ENCODE measurements at regions not wholly inside any gene's neighbourhood (a gene's known extent, or its start where the extent isn't known, plus 50 kb on each side); places are given as distances from the start of the nearest gene placed in this dataset.

DNA sequence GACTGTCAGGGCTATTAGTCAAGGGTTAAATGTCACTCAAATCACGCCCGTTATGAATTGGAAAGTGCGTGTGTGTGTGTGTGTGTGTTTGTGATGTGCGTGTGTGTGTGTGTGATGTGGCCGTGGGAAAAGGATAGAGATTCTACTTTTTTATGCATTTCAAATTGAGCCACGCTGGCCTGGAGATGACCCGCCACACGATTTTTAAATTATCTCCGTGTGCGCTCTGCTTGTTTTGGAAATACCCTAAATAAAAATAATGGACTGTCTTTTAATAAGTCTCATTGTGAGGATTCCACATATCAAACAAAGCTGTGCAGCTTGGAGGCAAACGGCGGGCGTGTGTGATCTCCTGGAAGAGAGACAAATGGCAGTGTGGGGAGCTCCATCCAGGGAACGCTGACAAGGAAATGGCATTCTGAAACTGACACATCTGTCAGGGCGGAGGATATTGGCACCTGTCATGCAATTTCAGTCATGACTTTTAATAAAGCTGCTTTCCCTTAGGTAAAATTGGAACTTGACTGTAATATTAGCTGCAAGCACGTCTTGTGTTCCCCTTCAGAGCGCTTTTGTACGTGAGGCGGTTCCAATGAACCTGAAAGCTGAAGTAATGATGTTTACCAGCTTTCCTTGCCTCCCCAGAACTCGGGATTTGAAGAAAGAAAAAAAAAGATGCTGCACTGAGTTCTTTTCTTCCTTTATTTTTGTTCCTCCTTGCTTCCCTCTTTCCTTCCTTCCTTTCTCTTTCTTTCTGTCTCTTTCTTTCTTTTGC, 381.8 kb upstream of the SMIM21 start:
- DNase-seq (no peak), ATAC-seq (no peak)

DNA sequence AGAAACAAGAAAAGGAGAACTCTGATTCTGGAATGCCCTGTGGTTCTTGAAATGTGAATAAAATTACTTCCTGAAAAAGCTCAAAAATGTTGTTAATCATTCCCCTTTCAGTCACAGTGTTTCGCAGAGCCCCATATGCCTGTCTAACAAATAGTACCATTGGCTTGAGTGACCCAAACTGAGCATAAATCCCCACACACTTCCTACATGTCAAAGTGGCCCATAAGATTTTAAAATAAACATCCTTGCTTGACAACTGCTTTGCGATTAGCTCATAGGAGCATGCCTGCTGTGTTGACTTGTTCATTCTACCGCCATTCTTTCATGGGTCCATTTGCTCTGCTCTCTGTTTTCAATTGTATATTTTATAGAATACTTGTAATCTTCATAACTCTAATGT, 377.8 kb upstream of the SMIM21 start:
- DNase-seq = no peak
- no peak for ATAC-seq

DNA sequence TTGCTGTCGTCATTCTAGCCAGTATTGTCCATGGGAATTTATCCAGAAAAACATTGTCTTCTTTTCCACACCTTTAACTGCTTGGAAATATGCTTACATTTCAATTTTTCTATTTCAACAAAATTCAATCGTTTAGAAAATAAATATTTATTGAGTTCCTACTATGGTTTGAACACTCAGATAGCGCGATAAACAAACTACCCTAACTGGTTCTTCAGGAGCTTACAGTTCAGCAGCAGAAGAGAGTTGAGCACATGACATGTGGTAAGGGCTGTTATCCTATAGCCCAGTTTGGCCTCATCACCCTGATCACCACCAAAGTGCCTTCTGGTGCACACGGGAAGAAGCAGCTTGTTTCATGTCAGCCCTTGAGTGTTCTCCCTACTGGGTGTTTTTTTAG, 375.2 kb upstream of the SMIM21 start:
- DNase-seq = no peak
- no peak for ATAC-seq

DNA sequence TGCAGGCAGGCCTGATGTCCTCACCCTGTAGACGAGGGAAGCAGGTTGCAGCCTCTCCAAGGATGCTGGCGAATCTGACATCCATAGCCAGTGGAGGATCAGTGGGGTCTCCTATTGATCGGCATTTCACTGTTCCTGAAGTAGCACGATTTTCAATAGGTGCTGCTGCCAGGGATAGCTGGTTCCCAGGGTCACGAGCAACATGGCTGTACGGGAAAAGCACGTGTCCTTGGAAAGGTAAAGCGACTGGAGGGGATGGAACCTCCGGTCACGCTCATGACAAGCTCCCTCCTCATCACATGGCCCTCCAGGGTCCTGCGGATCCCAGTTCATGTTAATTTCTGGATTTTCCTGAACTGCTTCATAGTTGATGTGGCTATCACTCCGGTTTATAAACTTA, 373.7 kb upstream of the SMIM21 start:
- ATAC-seq = no peak
- DNase-seq = no peak

DNA sequence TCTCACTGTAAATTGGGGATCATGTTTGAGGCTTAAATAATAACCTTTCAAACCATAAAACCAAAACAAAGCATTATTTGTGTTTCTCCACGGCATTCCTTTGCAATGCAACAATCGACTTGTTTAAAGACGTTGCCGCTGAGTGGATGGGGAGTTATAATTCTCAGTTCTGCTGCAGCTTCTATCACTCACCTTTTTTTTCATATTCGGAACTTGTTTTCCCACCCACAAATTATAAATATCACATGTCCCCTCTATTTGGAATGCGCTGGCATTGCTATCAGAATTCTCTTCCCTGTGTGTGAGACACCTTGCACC, 372.8 kb upstream of the SMIM21 start:
- DNase-seq (no peak), ATAC-seq (no peak)

DNA sequence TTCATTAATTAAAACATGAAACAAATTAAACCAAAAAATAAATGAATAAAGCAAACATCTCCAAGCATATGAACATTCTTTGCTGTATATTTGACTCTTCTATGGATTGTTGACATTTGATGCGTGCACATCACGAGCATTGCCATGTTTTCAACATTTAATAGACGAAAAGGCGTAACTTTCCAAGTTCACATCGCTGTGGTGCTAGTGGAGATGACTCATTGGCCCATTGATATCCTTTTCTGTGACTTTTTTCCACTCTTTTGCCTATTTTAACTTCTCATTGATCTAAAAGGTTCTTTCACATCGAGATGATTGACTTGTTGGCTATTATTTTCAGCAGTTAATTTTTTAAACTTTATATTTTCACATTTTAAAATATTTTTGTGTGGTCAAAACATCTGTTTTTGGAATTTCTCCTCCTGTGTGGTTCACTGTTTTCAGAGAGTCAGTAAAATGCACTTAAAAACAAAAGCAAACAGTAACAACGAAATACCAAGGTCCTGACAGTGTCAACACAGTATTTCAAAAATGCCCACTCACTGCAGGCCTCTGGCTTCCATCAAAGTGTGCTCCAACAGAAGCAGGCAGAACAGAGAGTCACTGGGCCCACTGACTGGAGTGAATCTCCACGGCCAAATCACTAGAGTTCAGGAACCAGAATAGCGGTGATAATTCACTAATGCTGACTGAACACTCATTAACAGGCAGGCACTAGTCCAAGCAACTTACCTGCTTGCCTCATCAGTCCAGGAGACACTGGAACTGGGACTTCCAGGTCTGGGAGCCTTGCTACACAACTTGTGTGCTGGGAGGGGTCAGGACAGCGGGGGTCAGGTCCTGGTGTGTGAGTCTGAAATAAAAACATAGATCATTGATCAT, 372.2 kb upstream of the SMIM21 start:
- ATAC-seq = no peak
- no peak for DNase-seq

DNA sequence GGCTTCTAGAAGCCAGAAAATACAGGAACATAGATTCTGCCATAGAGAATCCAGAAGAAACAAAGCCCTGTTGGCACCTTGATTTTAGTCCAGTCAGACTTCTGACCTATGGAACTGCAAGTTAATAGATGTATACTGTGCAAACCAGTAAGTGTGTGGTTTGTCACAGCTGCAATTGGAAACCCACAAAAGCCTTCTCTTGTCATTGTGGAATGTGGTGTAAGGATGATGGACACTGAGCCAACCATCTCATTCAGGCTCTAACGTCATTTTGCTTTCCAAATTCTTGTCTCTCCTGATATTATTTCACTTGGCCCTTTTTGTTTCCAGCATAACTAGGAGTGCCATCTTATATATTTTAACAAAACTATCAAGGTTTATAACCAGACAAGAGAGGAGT, 369.5 kb upstream of the SMIM21 start:
- DNase-seq = no peak
- no peak for ATAC-seq

DNA sequence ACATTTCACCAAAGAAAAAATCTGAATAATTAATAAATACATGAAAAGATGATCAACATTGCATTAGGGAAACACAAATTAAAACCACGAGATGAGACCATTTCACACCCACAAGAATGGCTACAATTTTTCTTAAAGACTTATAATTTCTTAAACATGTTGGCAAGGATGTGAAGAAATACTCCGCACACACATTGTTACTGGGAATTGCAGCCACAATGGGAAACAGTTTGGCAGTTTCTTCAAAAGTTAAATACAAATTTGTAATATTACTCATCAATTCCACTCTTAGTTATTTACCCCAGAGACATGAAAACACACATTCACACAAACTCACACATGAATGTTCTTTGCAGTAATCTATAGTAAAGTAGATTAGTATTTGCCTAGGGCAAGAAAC, 363.3 kb upstream of the SMIM21 start:
- DNase-seq (no peak), ATAC-seq (no peak)

DNA sequence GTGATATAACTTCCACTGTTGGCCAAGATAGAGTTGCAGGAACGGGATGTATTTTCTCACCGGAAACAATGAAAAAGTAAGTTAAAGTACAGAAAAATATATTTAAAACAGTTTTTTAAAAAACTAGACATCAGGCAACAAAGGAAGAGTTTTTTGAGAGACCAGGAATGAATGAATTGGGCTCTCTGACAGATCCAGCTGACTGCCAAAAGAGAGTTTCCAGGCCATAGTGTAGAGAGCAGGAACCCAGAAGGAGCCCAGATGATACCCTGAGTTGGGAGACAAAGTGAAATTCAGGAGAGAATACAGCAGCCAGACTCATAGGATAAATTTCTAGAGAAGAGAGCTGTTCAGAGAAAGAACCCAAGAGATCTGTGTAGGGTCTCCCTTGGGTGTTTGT, 362.6 kb upstream of the SMIM21 start:
- DNase-seq = no peak

DNA sequence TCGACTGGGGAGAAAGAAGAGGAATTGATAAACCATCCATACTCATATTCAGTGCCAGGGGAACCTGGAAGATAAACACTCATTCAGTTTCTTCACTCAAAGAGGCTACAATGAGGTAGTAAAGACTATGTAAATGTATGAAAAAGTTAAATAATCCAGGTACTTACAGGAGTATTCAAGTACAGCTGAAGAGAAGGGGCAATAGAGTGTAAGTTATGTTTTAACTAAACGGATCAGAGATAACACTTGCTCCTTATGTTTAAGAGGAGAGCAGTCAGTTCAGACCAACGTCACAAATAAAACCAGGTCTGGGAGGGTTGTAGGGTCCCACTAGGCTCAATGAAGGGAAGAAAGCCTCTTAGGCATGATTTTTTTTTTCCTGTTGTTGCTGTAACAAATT, 358.3 kb upstream of the SMIM21 start:
- ATAC-seq = no peak
- no peak for DNase-seq

More for the DNA sequence above, 362.6 kb upstream of the SMIM21 start:
- ATAC-seq = no peak

DNA sequence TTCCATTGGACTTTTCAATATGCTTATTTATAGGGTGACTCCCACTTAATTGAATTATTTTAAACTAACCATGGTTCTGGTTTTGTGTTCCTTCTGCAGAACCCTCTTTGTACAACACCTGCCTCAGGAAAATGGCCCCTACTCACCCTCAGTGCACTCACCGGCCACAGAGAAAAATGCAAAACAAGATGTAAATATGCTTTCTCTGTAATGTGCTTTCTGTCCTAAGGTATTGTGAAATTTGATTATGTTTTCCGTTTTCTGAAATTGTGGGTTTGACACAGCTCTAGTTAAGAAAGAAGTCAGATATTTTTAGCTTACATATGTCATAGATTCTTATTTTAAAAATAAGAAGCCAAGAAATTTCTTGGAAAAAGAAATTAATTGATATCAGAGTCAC, 357.7 kb upstream of the SMIM21 start:
- DNase-seq (no peak), ATAC-seq (no peak)

DNA sequence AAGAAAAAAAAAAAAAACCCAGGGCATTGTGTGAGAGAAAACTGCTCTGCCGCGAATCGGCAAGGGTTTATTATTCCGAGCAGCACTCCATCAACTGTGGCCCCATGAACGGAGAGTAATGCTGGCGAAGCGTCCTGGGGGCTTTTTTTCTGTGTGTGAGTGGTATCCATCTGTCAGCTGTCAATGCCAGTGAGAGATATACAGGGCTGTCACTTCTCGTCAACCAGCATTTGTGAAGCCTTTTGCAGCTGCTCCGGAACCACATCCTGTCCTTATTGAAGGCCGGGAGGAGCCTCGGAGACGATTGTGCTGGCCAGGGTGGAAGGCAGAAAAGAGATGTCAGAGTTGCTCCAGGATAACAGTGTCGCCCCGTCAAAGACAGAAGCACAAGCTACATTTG, 356.9 kb upstream of the SMIM21 start:
- DNase-seq (no peak), ATAC-seq (no peak)

DNA sequence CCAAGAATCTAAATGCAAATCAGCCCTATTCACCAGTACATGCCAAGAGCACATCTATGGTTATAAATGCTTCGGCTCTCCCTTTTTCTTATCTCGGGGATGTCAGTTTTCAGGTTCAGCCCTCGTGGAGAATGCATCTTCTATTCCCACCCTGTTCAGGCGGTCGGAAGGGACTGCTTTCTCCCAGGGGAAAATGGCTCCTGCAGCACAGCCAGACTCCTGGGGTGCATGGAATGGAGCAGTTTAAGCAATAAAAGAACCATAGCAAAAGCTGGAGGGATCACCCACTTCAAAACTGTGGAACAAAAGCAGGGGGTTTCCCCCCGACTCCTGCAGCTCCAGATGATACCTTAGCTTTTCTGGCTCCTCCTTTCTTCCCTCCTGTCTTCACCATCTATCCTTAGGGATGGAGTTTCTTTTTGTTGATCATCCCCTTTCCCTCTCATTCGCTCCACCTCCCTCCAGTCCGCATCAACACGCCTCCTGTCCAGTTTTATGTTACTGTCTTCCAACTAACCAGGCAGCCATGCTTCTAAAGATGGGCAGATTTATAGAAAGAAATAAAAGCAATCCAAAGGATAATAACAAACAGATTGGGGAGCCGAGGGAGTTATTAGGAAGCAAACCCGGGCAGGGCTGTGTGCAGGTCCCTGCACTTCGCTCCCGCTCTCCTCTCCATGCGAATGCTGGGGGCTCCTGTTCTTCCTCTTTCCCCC, 356.2 kb upstream of the SMIM21 start:
- no peak for ATAC-seq
- no peak for DNase-seq

DNA sequence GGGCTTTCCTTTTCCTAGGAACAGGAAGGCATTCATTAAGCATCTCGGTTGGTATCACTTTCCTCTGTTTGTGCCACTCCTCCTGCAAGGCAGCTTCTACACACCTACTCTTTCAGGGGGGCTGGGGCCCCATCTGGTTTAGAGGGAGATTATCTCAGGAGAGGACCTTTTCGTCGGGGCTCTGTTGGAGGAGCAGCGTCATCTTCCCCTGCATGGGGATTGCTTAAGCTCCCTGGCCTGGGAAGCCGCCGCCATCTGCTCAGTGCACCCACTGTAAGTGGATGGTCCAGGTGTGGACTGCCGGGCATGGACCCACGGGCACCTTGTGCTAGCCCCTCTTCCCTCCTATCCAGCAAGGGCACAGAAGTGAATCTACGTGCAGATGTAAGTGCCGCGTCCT, 355.3 kb upstream of the SMIM21 start:
- ATAC-seq = no peak

DNA sequence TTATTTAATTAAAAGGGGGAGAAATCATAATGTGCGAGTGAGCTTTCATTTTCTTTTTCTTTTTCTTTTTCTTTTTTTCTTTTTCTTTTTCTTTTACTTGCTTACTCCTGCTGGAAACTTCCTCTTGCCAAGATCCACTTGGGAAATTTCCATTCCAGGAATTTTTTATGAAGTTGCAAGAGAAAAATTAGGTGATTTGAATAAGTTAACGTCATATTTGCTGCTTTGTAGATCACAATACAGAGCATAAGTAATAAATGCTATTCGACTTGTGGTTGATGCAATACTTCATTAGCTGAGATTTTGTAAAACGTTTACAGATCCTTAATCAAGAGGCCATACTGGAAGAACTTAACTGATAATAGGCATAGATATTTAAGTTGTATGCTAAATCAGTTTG, 354.7 kb upstream of the SMIM21 start:
- DNase-seq = no peak
- no peak for ATAC-seq

More for the DNA sequence above, 355.3 kb upstream of the SMIM21 start:
- no peak for DNase-seq

DNA sequence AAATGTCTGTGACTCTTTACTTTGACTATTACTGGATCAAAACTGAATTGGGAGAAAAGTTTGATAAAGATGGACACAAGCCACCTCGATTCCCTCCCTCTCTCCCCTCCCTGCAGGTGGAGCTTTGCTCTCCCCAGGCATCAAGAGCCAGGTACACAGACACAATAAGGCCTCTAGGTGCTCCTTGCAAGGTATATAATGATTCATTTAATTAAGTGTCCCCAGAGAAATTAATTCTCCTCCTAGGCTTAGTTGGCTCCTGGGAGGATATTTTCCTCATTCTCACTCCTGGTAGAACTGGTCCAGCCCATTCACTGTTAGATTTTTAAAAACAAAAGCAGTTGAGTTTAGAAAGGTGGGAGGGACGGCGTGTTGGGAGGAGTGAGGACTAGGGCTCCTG, 352.4 kb upstream of the SMIM21 start:
- DNase-seq (no peak), ATAC-seq (no peak)

DNA sequence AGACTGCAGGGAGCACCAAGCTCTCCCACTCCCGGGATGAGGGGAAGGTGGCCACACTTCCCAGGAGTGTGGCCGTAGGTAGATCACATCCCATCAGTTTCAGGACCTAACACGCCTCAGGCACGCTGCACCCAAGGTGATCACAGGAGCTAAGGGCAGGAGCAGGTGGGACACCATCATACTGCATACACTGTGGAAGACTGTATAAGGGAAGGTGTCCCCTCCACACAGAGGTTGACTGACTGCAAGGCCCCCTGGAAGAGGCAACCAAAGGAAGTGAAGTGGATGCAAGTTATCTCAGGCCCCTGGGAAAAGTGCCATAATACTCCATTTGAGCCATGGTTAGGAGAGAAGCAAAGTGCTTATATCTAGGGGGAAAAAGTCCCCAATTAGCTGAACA, 351.9 kb upstream of the SMIM21 start:
- no peak for DNase-seq
- ATAC-seq = no peak

DNA sequence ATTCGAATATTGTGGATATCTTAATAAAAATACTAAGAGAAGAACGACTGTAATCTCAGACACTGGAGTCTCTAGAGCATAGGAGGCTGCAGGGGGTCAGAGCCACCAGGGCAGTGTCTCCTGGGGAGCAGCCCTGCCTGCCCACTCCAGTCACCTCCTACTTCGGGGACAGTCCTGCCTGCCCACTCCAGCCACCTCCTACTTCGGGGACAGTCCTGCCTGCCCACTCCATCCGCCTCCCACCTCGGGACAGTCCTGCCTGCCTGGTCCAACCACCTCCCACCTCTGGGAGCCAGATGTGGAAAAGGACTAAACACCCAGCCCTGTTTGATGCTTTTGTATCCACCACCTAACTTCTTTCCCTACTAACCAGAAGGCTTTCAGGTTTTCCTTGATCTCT, 350.1 kb upstream of the SMIM21 start:
- DNase-seq = no peak
- no peak for ATAC-seq

DNA sequence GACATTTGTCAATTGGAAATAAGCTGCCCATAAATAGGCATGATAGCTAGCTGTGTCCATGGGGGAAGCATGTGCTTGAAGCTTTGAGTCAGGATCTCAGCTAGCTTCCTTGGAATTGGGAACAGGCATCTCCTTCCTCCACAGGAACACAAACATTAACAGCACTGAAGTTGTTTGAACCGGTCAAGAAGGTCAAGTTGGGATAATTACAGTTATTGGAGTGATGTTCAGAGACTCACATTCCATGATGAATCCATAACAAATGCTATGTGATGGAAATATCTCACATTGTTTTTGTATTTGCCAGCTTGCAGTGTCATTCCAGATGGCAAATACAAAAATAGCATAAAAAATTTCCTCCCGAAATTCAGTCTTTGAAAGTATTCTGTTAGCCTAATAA, 347.6 kb upstream of the SMIM21 start:
- ATAC-seq (no peak), DNase-seq (no peak)

DNA sequence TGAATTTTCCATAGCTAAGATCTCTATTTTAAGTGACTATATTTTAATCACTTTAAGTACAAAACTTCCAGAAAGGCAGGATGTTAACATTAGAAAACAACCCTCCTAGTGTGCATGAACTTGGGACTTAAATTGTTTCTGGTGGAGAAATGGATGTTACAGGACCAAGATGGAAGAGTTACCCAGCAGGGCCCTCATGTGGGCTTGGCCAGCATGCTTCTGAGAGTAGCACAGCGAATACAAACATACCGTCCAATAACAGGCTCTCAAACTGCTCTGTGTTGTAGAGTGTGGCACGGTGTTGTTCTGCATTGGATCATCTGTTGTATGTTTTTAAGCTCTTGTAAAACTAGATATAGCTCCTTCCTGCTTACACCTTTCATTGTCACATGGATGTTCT, 346.1 kb upstream of the SMIM21 start:
- no peak for DNase-seq
- ATAC-seq = no peak

DNA sequence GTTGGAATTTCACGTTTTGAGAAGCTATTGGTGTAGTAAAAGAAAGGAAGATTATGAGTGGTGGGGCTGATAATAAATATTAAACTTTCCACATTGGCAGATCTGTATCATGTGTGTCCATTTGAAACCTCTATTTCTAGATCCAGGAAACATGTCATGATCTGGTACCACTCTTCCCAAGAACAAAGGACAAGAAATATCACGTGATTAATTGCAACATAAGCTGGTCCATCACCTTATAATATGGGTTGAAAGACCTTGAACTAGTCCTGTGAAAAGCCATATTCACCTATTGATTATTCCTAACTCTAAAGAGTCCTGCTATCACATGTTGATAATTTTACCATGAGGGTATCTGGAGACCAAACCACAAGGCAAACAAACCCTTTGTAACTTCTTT, 335.3 kb upstream of the SMIM21 start:
- DNase-seq = no peak
- ATAC-seq = no peak

DNA sequence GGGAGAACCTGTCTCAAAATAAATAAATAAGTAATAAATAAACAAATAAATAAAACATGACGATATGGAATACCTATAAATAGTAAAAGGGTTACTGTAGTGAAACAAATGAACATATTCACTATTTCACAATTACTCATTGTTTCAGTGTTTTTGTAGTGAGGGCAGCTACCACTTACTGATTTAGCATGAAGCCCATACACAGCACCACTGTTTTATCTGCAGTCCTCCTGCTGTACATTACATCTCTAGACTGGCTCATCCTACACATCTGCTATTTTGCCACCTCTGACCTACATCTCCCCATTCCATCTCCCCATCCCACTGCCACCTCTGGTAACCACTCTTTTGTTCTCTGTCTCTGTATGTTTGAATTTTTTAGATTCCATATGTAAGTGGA, 332.7 kb upstream of the SMIM21 start:
- no peak for ATAC-seq
- no peak for DNase-seq

DNA sequence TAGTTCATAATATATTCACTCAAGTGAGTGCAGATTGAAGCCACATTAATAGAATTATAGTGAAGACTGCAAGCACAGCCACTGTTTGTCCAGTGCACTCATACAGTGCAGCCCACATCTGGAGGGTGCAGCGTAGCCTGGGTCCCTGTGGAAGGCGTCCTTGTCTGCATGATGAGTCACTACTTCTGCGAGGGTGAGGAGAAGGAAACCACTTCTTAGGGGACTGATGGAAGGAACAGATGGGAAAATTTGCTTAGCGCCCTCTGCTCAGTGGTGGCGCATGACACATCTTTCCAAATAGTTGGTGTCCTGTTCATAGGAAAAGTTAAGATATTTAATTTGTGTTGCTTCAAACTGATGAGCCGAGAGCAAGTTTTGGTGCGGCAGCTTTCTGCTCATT, 330.4 kb upstream of the SMIM21 start:
- no peak for ATAC-seq
- DNase-seq = no peak

Measured in stimulated activated naive CD8-positive, alpha-beta T cell treated with anti-CD3 and anti-CD28 coated beads, Interleukin-15, Interleukin-2, amounts not matched to agents 100 U/mL and 50 U/mL, for 24 hours (primary cell).